ENCODE measurements at regions not wholly inside any gene's neighbourhood (a gene's known extent, or its start where the extent isn't known, plus 50 kb on each side); places are given as distances from the start of the nearest gene placed in this dataset.
"Not testable (repeated sequence)": the region's sequence is repeated elsewhere in the genome, so short reads cannot be mapped to it uniquely, and the experiment has no call there.

DNA sequence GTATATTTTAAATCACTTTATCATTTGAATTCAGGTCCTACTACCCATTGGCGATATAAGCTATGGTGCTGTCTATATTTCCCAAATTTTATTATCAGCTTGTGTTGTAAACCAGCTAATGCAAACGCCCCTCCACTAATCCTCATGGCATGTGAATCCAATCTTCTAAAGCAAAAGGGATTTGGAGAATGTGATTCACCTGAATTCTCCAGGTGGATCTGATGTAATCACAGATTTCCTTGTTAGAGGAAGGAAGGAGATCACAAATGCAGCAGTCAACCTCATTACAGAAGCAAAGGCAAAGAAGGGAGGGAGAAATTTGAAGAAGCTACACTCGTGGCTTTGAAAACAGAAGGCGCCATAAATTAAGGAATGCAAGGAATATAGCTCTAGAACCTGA lies 431.1 kb upstream of the CDH19 start:
- DNase-seq = no peak

DNA sequence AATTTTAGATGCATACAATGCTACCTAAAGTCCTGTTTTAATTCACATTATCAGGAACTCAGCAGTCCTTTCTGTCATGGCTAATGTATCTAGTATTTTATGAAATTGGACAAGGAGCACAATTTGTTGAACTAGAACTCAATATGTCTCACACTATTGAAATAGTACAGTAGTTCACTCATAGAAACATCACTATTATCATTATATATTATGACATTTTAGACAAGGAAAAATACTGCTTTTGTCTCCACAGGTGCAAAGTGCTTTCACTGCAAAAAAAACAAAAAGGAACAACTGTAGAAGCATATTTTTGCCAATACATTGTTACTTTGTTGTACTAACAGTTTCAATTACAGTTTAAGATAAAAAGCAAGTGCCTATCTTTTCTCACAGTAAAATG lies 419.2 kb upstream of the CDH19 start:
- DNase-seq = no peak

DNA sequence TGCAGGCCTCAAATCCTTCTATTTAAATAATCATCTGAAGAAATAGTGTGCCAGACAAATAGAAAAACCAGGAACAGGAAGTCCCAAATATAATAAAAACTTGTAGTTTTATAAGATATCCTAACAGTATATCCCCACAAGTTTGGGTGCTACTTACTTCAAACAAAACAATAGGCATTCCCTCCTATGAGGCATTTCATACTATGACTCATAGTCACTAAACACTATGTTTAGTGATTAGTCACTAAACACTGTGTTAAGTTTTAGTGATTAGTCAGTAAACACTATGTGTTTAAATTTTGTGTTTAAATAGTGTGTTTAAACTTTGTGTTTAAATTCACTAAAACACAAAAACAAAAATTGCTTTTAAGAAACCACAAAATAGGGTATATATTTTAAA lies 407.0 kb upstream of the CDH19 start:
- no peak for DNase-seq

DNA sequence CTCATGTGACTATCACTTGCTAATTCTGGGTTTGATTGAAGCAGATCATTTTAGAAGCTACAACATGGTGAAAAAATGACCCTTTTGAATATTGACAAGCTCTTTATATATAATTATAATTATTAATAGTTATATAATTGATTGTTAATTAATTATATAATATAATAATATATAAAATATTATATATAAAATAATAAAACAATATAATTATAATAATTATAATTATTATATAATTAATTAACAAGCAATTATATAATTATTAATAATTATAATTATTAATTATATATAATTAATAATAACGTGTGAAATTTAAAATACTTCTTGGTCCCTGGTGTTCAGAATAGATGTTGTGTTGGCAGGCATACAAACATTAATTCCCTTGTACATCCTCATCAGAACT lies 404.1 kb upstream of the CDH19 start:
- DNase-seq = no peak

DNA sequence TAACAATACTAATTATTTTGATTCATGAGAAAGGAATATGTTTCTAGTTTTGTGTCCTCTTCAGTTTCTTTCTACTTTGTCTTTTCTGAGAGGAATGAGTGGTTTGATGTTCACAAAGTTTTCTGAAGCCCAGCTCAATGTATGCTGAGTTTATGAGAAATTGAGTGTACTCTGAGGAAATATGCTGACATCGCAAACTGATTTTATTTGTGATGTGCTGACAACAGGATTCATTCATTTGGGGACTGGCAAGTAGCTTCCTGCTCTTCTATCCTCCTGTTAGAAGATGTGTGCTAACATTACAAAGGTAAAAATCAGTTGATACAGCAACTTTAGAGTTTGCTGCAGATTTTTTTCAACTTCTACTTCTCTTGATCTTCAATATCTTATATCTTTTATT lies 403.2 kb upstream of the CDH19 start:
- no peak for DNase-seq

DNA sequence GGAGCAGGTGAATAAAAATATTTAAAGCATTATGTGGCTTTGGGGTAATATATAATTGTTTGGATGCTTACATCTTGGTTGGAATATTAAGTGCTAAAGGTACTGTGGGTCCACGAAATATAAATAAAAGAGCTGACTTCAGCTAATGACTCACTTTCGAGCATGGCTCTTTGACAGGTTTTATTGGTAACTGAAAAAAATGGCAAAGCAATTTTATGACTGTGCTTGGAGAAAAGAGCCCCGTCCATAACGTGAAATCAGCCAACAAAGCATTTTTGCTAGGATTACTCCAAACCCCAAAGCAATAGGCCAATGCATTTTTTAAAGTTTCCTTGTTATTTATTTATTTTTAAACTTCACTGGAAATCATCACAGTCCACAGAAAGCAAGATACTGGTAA lies 397.2 kb upstream of the CDH19 start:
- no peak for DNase-seq

DNA sequence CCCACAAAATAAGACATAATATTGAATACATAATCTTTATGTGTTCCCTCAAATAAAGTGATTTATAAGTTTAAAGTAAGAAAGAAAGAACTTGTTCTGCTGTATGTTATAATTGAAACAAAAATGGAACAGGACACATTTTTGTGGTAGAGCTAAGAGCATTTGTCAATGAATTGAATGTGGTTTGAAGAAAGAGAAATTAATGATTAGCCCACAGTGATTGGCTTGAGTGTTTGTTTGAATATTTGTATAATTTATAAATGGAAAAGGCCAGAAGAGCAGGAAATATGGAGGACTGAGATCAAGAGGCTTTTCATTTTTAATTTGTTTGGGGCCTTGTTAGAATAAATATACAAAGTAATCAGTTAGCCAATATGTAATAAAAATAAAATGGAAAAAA lies 395.1 kb upstream of the CDH19 start:
- DNase-seq = no peak

DNA sequence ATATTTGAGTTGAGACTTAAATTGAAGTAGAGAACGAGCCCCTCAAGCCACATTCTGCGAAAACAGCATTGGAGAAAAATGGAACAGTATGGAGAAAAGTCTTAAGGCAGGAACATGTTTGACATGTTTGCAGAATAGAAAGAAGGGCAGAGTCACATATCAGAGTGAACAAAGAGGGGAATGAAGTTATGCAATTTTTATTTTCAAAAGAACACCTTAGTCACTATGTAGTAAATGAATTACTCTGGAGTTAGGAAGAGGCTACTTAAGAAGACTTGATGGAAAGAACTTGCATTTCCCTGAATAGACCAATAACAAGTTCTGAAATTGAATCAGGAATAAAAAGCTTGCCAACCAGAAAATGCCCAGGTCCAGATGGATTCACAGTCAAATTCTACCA lies 391.4 kb upstream of the CDH19 start:
- DNase-seq = no peak

DNA sequence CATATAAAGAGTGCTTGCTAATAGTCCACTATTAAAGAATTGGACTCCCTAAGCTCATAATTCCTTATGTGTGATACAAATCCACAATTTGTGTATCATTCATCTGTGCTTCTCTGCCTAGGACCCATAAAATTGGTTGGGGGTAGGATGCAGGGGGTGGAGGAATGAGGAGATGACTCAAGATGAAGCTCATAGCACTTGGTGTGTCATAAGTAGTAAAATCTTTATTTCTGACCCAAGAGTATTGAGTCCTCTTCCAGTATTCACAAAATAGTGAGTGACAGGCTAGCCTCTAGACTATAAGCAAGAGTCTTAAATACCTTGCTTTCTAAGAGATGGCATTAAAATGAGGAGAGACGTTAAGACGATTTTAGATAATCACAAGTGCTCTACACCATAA lies 390.9 kb upstream of the CDH19 start:
- DNase-seq = no peak

DNA sequence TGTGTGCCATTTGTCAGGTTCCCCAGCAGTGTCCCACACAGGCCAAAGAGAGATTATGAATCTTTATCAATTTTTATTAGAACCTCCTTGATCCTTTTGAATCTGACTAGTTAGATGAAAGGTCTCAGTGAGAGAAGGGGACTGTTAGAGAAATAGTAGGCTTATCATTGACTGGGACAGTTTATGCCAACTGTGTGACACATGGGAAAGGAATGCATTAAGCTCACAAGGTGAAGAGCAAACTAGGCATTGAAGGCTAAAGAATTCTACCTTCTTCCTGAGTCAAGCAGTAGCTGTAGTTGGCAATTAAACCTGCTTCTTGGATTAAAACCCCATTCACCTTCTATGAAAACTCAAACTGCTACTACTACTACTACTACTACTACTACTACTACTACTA lies 389.6 kb upstream of the CDH19 start:
- DNase-seq = no peak

DNA sequence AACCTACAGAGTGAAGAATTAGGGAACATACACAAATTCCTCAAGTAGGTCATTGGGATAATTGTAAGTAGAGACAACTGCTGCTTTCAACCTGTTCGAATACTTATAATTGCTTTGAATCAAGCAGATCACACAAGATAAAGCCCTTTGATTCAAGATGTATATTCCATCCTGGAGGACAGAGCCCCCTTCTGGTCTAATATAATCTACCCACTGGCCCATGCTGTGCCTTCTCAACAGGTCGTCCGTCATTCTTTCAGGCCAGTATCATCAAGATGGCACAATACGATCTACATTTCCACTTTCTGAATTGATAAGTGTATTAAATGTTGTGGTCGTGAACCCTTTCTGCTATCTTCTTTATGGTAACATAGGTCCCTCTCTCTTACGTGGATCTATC lies 387.0 kb upstream of the CDH19 start:
- no peak for DNase-seq

DNA sequence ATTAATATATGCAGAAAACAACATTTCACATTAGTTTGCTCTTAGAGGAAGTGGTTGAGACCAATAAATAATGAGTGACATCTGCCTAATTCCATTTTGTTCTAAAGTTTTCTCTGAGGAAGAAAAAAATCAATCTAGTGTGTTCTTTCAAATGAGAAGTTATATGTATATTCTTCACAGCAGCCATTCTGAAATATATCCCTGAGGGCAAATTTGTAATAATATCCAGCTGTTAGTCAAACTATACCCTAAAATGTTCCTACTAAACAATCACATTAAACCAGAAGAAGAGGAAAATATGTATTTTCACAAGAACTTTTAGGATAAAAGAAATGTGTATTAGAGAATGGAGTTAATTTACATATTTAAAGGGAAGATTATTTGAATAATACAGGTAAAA lies 375.1 kb upstream of the CDH19 start:
- DNase-seq = no peak

DNA sequence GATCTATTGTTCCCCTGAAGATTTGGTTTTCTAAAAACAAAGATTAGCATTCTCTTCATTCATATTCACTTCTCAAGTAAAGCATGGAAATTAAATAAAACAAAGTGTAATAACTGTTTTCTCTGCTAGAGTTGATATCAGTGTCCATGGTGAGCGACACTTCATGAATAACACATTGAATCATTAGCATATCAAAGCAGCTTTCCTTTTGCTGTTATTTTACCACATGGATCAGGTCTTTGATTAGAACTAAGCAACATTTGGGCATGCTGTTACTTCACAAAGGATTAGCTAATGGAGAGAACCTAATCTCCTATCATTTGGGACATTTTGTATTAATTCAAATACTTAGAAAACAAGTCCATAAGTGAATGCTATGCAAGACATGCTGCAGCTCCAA lies 368.8 kb upstream of the CDH19 start:
- no peak for DNase-seq

DNA sequence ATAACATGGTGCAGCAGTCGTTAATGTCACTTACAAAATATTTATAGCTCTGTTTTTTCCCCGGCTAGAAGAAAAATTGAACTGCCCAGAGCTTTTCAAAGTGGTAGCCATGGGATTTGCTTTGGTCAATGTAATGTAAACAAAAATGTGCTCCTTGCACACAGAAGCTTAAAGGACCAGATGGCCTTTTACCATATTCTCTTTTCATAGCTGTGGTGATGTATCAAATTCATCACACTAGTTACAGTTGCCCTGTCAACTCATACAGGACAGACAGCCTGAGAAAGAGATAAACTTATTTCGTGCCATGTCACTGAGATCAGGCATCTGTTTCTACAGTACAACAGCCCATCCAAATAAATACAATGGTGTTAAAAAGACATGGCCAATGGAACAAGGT lies 368.1 kb upstream of the CDH19 start:
- DNase-seq = no peak

DNA sequence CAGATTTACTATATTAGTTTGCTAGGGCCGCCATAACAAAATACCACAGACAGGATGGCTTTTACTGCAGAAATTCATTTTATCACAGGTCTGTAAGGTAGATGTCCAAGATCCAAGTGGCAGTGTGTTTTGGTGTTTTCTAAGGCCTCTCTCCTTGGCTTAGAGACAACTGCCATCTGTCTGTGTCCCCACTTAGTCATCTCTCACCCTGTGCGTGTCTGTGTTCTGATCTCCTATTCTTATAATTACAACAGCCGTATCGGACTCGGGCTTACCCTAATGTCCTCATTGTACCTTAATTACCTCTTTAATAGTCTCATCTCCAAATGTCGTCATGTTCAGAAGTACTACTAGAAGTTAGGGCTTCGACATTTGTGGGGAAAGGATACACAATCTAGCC lies 362.3 kb upstream of the CDH19 start:
- DNase-seq = no peak

DNA sequence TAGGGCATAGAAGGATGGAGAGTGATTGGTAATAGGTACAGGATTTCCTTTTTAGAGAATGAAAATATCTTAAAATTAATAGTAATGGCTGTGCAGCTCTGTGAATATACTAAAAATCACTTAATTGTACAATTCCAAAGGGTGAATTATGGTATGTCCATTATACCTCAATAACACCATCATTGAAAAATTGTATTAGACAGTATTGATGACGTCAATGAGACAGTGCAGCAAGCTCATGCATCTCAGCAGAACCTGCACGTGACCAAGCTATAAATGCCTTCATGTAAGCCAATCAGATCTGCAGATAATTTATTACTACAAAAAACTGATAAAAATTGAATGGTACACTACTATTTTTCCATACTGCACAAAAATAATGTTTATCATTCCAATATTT lies 354.4 kb upstream of the CDH19 start:
- DNase-seq = no peak

DNA sequence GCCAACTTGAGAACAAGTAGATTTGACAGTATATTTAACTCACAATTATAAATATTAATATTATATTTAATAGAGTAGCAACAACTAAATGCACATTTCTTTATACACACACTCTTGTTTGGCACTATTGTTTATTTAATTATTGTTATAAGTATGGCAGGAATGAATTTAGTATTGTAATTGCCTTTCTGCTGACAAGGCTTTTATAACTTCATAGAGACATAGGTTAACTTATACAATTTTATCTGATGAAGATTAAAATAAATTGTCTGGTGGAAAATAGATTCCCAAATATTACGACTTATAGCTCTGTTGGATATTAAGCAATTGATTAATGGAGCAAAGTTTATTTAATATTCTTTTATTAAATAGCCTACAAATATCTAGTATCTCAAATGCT lies 347.9 kb upstream of the CDH19 start:
- DNase-seq = no peak

DNA sequence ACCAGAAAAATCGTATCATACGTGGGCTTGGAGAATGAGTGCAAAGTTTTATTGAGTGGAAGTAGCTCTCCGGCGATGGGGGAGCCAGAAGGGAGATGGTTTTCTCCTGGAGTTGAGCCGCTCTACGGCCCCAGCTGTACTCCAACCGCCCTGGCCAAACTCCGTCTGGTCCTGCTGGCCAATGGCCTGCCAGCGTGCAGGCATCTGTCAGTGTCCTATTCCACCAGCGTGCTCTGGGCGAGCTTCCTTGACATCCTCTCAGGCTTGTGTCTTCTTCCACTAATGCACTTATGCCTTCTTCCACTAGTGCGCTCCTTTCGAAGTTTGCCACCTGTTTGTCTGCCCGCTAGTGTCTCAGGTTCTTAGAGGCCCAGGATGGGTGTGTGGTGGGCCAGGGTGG lies 345.5 kb upstream of the CDH19 start:
- DNase-seq = no peak

DNA sequence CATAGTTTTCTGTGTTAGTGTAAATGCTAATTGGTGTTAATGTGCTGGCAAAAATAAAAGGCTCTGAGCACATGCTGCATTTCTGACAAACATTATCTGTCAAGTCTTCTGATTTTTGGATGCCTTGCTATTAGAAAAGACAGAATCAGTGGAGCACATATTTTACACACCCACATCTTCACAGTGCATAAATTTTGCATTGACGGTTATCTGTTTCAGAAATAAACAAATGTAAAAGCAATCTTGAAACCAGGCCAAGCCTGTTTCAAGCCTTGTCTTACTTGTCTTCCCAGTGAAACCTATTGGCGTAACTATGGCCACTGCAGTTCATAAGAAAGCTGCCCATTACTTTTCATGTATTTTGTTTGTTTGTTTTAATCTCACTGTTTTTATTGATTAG lies 333.7 kb upstream of the CDH19 start:
- DNase-seq = no peak

DNA sequence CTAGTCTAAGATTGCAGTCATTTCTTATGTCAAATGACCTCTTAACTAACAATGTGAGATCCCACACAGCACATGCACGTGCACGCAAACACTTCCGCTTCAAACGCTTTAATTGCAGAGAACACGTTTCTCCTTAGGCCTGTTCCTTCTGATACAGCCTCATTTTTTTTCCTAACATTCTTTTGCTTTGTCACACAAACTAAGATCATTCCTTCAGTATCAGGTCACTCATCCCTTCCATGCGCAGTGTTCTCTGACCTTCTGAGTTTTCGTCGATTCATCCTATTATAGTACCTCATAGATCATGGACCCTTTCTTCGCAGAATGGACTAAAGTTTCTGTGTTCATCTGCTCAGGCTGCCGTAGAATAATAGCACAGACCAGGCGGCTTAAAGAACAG lies 327.1 kb upstream of the CDH19 start:
- DNase-seq = no peak

DNA sequence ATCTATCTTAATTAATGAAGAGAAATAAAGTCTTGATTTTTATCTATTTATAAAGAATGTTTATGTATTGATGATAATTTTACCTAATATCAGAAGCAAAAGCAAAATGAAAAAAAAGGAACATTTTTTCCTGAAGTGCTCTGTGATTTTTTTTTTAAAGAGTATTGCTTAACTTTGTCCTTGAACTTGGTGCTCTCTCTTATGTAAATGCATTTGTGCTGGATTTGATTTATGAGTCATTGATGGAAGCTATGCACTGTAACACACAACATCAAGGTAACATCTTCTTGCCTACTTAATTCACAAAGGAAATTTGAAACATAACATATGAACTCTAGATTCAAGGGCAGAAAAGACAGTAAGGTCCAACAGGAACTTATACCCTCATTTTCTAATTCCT lies 312.9 kb upstream of the CDH19 start:
- DNase-seq = no peak

DNA sequence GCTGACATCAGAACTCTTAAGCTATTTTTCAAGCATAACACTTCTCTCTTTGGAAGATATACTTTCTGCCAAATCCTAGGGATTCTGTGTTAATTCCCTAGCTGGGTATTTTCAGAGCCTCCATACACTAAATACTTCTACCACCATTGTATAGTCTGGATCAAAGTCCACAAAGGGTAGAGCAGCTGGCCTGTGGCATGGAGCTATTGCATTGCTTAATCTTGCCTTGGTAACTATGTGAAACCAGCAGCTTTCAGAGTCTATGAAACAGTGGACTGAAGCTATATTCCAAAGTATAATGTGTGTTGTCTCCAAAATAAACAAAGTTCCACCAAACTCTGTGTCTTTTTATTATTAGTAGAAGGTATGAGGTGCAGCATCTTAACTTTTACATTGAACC lies 296.9 kb upstream of the CDH19 start:
- no peak for DNase-seq

DNA sequence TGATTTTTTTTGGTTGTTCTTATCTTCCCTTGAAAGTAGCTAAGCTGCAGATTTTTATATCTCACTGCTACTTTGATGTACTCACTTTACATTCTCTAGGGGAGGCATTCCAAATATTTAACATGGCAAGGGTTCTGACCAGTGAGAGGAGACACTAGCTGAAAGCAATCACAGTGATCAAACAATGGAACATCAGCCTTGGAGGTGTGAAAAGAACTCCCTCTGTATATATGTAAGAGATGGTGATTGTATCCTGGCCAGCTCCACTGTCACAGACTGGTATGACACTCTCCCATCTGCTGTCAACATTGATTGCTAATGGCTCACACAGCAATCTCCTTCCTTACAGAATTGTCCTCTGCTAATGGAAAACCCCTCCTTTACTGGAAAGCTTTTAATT lies 291.7 kb upstream of the CDH19 start:
- DNase-seq = no peak

DNA sequence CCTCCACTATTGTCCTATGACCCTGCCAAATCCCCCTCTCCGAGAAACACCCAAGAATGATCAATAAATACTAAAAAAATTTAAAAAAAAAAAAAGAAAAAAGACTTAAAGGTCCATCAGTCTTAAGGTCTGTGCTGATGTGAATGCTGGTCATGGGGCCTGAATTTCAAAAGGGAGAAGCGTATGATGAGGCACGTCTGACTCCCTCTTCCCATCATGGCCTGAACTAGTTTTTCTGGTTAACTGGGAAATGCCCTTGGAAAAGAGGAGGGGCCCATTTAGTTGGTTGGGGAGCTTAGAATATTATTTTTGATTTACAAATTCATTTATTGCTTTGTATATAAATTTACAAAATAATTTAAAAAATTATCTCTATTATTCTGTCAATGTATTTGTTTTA lies 291.0 kb upstream of the CDH19 start:
- DNase-seq = no peak

DNA sequence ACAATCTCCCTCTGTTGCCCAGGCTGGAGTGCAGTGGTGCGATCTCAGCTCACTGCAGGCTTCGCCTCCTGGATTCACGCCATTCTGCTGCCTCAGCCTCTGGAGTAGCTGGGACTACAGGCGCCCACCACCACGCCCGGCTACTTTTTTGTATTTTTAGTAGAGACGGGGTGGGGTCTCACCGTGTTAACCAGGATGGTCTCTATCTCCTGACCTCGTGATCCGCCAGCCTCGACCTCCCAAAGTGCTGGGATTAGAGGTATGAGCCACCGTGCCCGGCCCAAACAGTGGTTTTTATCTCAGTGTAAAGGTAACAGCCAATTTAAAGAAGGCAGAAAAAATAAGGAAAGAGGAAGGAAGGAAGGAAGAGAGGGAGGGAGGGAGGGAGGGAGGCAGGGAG lies 288.5 kb upstream of the CDH19 start:
- DNase-seq = not testable (repeated sequence)
